H9 (cell line): ENCODE measurements at regions not wholly inside any gene's neighbourhood (a gene's known extent, or its start where the extent isn't known, plus 50 kb on each side); places are given as distances from the start of the nearest gene placed in this dataset.

Experiments
- DNase-seq: peaks from one replicate; pipeline ENCODE4 v3.0.0-alpha.2; 2017
- H2AFZ ChIP-seq: one replicate; pipeline ENCODE4 v1.6.1; 2013; ENCODE audit warnings: mild to moderate bottlenecking, low read length, control low read depth, moderate library complexity
- H2AK5ac ChIP-seq: 2 replicates; pipeline ENCODE4 v1.6.1; 2013; ENCODE audit warnings: low read length, control low read depth, mixed read lengths; ENCODE audit not compliant: insufficient read length
- H2BK120ac ChIP-seq: one replicate; pipeline ENCODE4 v1.6.1; 2013; ENCODE audit warnings: low read depth, mild to moderate bottlenecking, low read length, control low read depth, inconsistent platforms; ENCODE audit not compliant: poor library complexity, severe bottlenecking
- H2BK12ac ChIP-seq: 2 replicates; pipeline ENCODE4 v1.6.1; 2013; ENCODE audit warnings: low read length, control low read depth, mixed read lengths, low read depth; ENCODE audit not compliant: insufficient read length
- H2BK15ac ChIP-seq: 2 replicates; pipeline ENCODE4 v1.6.1; 2013; ENCODE audit warnings: low read depth, low read length, control low read depth
- H2BK20ac ChIP-seq: one replicate; pipeline ENCODE4 v1.6.1; 2013; ENCODE audit warnings: low read depth, mild to moderate bottlenecking, low read length, control low read depth, inconsistent platforms; ENCODE audit not compliant: poor library complexity, severe bottlenecking
- H2BK5ac ChIP-seq: 2 replicates; pipeline ENCODE4 v1.6.1; 2013; ENCODE audit warnings: low read length, control low read depth, mixed read lengths; ENCODE audit not compliant: insufficient read length
- H3K14ac ChIP-seq: 2 replicates; pipeline ENCODE4 v1.6.1; 2013; ENCODE audit warnings: low read length, control low read depth; ENCODE audit not compliant: insufficient read depth
- H3K18ac ChIP-seq: 2 replicates; pipeline ENCODE4 v1.6.1; 2013; ENCODE audit warnings: low read depth, mild to moderate bottlenecking, mixed read lengths, low read length, control low read depth; ENCODE audit not compliant: insufficient read length
- H3K23ac ChIP-seq: 2 replicates; pipeline ENCODE4 v1.6.1; 2013; ENCODE audit warnings: low read length, control low read depth, mixed read lengths, low read depth; ENCODE audit not compliant: insufficient read length
- H3K23me2 ChIP-seq: 2 replicates; pipeline ENCODE4 v1.6.1; 2013; ENCODE audit warnings: low read depth, mild to moderate bottlenecking, mixed read lengths, low read length, control low read depth; ENCODE audit not compliant: insufficient read length, poor library complexity, severe bottlenecking
- H3K27ac ChIP-seq: 2 replicates; pipeline ENCODE4 v1.5.1; 2013; ENCODE audit warnings: low read length, control low read depth, mixed read lengths, low read depth; ENCODE audit not compliant: insufficient read length
- H3K27me3 ChIP-seq: 2 replicates; pipeline ENCODE4 v1.6.1; 2013; ENCODE audit warnings: low read length, control low read depth, inconsistent platforms; ENCODE audit not compliant: insufficient read depth
- H3K4ac ChIP-seq: 2 replicates; pipeline ENCODE4 v1.6.1; 2013; ENCODE audit warnings: low read depth, mild to moderate bottlenecking, control low read depth, inconsistent platforms, low read length, moderate library complexity
- H3K4me1 ChIP-seq: 2 replicates; pipeline ENCODE4 v1.6.1; 2013; ENCODE audit warnings: low read length, control low read depth, inconsistent platforms; ENCODE audit not compliant: insufficient read depth
- H3K4me2 ChIP-seq: 2 replicates; pipeline ENCODE4 v1.6.1; 2013; ENCODE audit warnings: low read length, control low read depth, mixed read lengths; ENCODE audit not compliant: insufficient read length, insufficient read depth
- H3K56ac ChIP-seq: 2 replicates; pipeline ENCODE4 v1.6.1; 2013; ENCODE audit warnings: low read depth, mild to moderate bottlenecking, mixed read lengths, low read length, control low read depth; ENCODE audit not compliant: insufficient read length
- H3K79me1 ChIP-seq: 2 replicates; pipeline ENCODE4 v1.6.1; 2013; ENCODE audit warnings: low read depth, mild to moderate bottlenecking, moderate library complexity, low read length, control low read depth, inconsistent platforms; ENCODE audit not compliant: insufficient read depth, poor library complexity, severe bottlenecking
- H3K79me2 ChIP-seq: 2 replicates; pipeline ENCODE4 v1.6.1; 2013; ENCODE audit warnings: low read length, control low read depth, inconsistent platforms; ENCODE audit not compliant: insufficient read depth
- H3K9ac ChIP-seq: 2 replicates; pipeline ENCODE4 v1.6.1; 2013; ENCODE audit warnings: low read length, control low read depth, mixed read lengths; ENCODE audit not compliant: insufficient read length; ENCODE audit errors: extremely low read depth
- H3K9me3 ChIP-seq: one replicate; pipeline ENCODE4 v1.6.1; 2013; ENCODE audit warnings: low read depth, low read length, inconsistent platforms; ENCODE audit not compliant: control insufficient read depth
- H3T11ph ChIP-seq: one replicate; pipeline ENCODE4 v1.6.1; 2013; ENCODE audit warnings: mild to moderate bottlenecking, low read length, control low read depth, inconsistent platforms
- H4K20me1 ChIP-seq: one replicate; pipeline ENCODE4 v1.6.1; 2013; ENCODE audit not compliant: control insufficient read depth, insufficient read length, insufficient read depth
- H4K5ac ChIP-seq: 2 replicates; pipeline ENCODE4 v1.6.1; 2013; ENCODE audit warnings: low read depth, mild to moderate bottlenecking, mixed read lengths, low read length, control low read depth; ENCODE audit not compliant: insufficient read length
- H4K8ac ChIP-seq: replicated peaks from 2 replicates; pipeline ENCODE4 v1.6.1; 2013; ENCODE audit warnings: low read length, control low read depth, mixed read lengths, low read depth; ENCODE audit not compliant: insufficient read length
- H4K91ac ChIP-seq: 2 replicates; pipeline ENCODE4 v1.6.1; 2013; ENCODE audit warnings: low read depth, mild to moderate bottlenecking, moderate library complexity, mixed read lengths, low read length, control low read depth; ENCODE audit not compliant: insufficient read length
- H3K27ac Mint-ChIP-seq, 3 experiments: 2 replicates in 2 of 3; 3 replicates in 1 of 3; pipeline ENCODE4 v1.8.0; 2020 to 2021; ENCODE audit warnings: mixed read lengths in 3 of 3, mild to moderate bottlenecking in 1 of 3, moderate library complexity in 1 of 3
- H3K27me3 Mint-ChIP-seq: 2 replicates; pipeline ENCODE4 v1.8.0; 2021; ENCODE audit warnings: low read depth, mild to moderate bottlenecking, moderate library complexity, mixed read lengths
- H3K36me3 Mint-ChIP-seq, 3 experiments: 2 replicates in 2 of 3; 3 replicates in 1 of 3; pipeline ENCODE4 v1.8.0; 2020 to 2021; ENCODE audit warnings: low read depth in 3 of 3, mixed read lengths in 3 of 3; ENCODE audit not compliant: insufficient read depth in 1 of 3
- H3K4me1 Mint-ChIP-seq, 2 experiments: 2 replicates each; pipeline ENCODE4 v1.8.0; 2020; ENCODE audit warnings: mixed read lengths in 2 of 2
- H3K4me3 Mint-ChIP-seq, 2 experiments: 2 replicates in 1 of 2; 3 replicates in 1 of 2; pipeline ENCODE4 v1.8.0; 2020 to 2021; ENCODE audit warnings: mild to moderate bottlenecking in 2 of 2, mixed read lengths in 2 of 2, moderate library complexity in 1 of 2
- H3K9me3 Mint-ChIP-seq, 2 experiments: 2 replicates in 1 of 2; 3 replicates in 1 of 2; pipeline ENCODE4 v1.8.0; 2020; ENCODE audit warnings: mild to moderate bottlenecking in 2 of 2, mixed read lengths in 2 of 2, moderate library complexity in 1 of 2
- WGBS: extraction: QIAGEN DNeasy Blood & Tissue Kit; methylation state at CpG from one replicate; pipeline ENCODE4 v1.1.7; 2013; ENCODE audit warnings: missing lambda C conversion rate, low lambda C conversion rate, mixed read lengths; ENCODE audit not compliant: insufficient read length; ENCODE audit errors: extremely low coverage; 5-methylcytosine and 5-hydroxymethylcytosine counted together
- TF ChIP-seq, protein P1 (sequence below): fragments of 200-600 bp; sonication (generic); conservative IDR thresholded peaks from 3 replicates; pipeline ENCODE4 v1.8.0; 2021; ENCODE audit warnings: antibody characterized with exemption, mild to moderate bottlenecking

DNA sequence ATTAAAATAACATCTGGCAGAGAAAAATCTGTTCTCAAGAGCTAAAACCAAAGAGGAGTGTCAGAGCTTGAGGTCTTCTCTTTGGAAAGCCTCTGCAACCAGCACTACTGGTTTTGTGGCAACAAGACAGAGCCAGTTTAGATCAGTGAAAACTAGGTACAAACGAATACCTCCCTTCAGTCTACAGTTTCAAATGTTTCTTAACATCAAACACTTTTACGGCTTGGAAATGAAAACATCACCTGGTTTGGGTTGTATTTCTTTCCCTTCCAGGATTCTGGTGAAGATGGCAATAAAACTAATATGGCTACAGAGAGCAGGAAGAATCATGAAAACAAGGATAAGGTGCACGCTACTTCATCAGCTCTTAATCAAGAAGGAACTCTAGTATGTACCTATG lies 339.4 kb upstream of the ESRRG start:
- peaks cover 4 to 8% of the 10 kb centered on the region in 2 experiments; a peak in 3 of 4 replicates for H3K4me1 Mint-ChIP-seq
- no peak overlapping the region for H4K5ac ChIP-seq
- TF ChIP-seq, protein P1, sequence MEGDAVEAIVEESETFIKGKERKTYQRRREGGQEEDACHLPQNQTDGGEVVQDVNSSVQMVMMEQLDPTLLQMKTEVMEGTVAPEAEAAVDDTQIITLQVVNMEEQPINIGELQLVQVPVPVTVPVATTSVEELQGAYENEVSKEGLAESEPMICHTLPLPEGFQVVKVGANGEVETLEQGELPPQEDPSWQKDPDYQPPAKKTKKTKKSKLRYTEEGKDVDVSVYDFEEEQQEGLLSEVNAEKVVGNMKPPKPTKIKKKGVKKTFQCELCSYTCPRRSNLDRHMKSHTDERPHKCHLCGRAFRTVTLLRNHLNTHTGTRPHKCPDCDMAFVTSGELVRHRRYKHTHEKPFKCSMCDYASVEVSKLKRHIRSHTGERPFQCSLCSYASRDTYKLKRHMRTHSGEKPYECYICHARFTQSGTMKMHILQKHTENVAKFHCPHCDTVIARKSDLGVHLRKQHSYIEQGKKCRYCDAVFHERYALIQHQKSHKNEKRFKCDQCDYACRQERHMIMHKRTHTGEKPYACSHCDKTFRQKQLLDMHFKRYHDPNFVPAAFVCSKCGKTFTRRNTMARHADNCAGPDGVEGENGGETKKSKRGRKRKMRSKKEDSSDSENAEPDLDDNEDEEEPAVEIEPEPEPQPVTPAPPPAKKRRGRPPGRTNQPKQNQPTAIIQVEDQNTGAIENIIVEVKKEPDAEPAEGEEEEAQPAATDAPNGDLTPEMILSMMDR: no peak
- H3K9me3 ChIP-seq: no peaks in the 10 kb centered on the region
- H4K20me1 ChIP-seq: no peaks in the 10 kb centered on the region
- no peaks in the 10 kb centered on the region for H3K9me3 Mint-ChIP-seq
- H3K79me2 ChIP-seq: no peaks in the 10 kb centered on the region
- H3K27ac Mint-ChIP-seq: no peak overlapping the region
- no peak overlapping the region for H3K27ac ChIP-seq
- H2BK12ac ChIP-seq: no peak overlapping the region
- H2AK5ac ChIP-seq: no peak overlapping the region
- H3K4ac ChIP-seq: no peak overlapping the region
- H3K14ac ChIP-seq: no peak overlapping the region
- no peak for DNase-seq
- WGBS: no CpG with 5 or more reads among the region's 3 CpGs
- no peak overlapping the region for H3K18ac ChIP-seq
- H3K4me2 ChIP-seq: no peak overlapping the region
- no peak overlapping the region for H3K56ac ChIP-seq
- no peaks in the 10 kb centered on the region for H3K4me1 ChIP-seq
- no peak overlapping the region for H3K4me3 Mint-ChIP-seq
- H3K23me2 ChIP-seq: no peaks in the 10 kb centered on the region
- H4K91ac ChIP-seq: no peak overlapping the region
- no peak overlapping the region for H3K9ac ChIP-seq
- H2BK20ac ChIP-seq: no peak overlapping the region
- H4K8ac ChIP-seq: no peak overlapping the region
- H3K27me3 Mint-ChIP-seq: no peaks in the 10 kb centered on the region; the same call in 1 of the 2 replicates
- no peaks in the 10 kb centered on the region for H3K27me3 ChIP-seq
- H3K36me3 Mint-ChIP-seq: no peaks in the 10 kb centered on the region
- no peak overlapping the region for H3T11ph ChIP-seq
- H2AFZ ChIP-seq: no peak overlapping the region
- H2BK15ac ChIP-seq: no peak overlapping the region
- no peak overlapping the region for H2BK5ac ChIP-seq
- H3K79me1 ChIP-seq: no peaks in the 10 kb centered on the region
- H3K23ac ChIP-seq: no peak overlapping the region
- no peak overlapping the region for H2BK120ac ChIP-seq
